ENCODE measurements at regions not wholly inside any gene's neighbourhood (a gene's known extent, or its start where the extent isn't known, plus 50 kb on each side); places are given as distances from the start of the nearest gene placed in this dataset.

- DNase-seq: no peak
Observed at GRCh38 chr5:154587123-154588026, 109.3 kb upstream of the HAND1 start.

DNA sequence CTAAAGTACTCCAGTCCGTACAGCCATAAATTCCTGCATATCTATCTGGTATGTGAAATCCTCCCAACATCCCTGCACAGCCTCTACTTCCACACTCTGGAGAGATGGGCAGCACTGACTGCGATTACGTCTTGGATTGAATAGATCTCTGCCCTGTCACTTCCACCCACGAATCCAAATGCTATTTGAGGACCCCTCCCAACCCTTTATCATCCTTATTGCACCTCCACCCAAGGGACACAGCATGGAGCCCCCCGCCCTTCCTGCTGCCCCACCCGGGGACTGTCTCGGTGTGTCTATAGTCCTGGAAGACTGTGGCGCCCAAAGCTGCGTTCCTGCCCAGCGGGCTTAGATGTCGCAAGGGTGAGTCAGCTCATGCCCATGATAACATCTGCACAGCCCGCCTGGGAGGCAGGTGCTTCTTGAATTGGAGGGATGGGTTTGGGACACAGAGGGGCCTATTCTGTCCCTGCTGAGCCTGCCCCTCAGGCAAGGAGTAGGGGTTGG is 105.7 kb upstream of the HAND1 start:
- DNase-seq: no peak

DNA sequence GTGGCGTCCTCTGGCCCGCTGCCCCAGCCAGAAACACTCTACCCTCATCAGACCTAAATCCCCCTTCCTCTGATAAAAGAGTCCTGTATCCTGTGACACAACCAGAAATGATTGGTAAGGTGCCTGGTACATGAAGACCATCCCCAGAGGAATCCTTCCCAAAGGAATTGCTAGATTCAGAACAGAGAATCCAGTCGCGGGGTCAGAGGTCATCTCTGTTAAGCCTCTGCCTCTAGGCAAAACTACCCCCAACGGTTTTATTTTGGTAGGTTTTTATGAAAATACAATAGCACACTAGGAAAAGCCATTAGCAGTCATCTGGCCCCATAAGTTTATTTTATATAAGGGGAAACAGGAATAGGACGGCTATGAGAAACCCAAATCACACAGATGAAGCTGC is 102.4 kb upstream of the HAND1 start:
- DNase-seq: no peak

DNA sequence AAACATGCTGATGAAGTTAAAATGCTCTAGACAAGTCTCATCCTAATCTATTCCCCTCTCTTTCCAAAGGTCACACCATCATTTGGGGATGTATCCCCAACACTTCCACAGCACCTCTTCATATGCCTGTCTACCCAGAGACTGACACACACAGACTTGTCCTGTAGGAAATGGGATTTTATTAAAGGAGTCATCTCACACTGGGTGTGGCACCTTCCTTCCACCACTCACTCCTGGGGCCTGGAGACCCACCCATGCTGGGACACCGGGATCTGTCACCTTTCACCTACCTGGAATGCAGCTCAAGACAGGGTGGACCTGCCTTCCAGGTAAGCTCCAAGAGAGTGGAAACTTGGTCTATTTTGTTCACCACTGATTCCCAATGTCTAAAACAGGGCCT is 99.4 kb upstream of the HAND1 start:
- no peak for DNase-seq

DNA sequence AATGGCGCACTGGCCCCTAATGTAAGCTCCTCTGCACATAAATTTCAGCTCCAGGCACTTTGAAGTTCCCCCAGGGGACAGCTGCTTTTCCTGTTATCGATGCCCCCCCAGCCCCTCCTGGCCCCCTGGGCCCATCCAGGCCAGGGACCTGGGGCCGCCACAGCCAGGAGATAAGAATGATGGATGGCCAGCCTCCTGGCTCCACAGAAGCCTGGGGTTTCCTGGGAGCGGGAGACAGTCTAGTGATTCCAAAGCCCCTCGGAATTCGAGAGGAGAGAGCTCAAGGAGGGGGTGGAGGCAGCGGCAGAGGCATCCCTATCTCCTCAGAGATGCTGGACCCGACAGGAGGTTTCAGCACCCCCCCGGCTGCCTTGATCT is 98.4 kb upstream of the HAND1 start:
- DNase-seq: no peak

- no peak for DNase-seq
Observed at GRCh38 chr5:154575546-154576428, 97.8 kb upstream of the HAND1 start.

GRCh38 chr5:154573011-154573410 is 95.0 kb upstream of the HAND1 start:
- DNase-seq: no peak

GRCh38 chr5:154571325-154572035 is 93.5 kb upstream of the HAND1 start:
- no peak for DNase-seq

DNA sequence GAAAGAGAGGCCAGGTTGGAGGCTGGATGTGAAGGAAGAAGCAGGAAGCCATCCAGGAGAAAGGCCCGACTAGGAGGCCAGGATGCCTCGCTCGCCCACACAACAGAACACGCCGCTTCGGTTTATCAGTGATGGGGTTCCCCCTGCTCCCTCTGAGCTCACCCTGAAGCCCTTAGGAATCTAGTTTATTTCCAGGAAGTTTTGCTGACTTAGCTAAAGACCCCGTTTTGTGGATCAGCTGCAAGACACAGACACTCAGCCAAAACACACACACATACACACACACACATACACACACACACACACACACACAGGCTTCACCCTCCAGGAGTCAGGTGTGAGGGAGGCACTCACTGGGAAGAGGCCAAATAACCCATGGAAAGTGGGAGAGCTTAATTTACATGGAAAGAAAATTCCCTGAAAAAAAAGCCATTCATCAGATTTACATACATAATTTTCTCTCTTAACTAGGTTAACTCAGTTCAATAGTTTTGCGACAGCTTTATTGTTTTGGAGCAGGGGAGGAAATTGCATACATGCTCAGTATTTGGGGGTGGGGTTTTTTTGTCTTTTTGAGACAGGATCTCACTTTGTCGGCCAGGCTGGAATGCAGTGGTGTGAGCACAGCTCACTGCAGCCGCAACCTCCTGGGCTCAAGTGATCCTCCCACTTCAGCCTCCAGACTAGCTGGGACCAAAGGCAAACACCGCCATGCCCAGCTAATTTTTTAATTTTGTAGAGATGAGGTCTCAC is 92.7 kb upstream of the HAND1 start:
- no peak for DNase-seq

DNA sequence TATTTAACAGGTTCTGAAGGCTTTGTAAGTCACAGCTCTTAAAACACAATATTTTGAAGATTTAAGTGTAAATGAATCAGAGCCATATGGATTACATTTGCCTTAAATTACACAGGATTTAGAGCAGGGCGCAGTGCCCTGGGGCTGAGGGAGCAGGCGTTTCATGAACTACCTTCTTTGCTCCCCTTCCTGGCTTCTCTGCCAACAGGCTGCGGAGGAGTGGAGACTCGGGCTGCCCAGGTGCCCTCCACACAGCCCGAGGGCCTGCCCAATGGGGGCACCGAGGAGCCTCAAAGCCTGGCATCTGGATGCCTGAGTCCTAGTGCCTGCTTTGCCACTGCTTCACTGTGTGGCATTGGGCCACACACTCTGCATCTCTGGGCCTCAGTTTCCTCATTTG is 90.6 kb upstream of the HAND1 start:
- DNase-seq: no peak

DNA sequence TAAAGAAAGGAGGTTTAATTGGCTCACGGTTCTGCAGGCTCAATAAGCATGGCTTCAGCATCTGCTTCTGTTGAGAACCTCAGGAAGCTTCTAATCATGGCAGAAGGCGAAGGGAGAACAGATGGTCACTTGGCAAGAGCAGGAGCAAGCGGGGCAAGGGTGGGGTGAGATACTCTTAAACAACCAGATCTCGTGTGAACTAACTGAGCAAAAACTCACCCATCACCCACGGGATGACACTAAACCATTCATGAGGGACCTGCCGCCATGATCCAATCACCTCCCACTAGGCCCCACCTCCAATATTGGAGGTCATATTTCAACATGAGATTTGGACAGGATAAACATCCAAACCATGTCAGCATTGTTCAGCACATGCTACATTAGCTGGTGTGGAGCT is 89.1 kb upstream of the HAND1 start:
- no peak for DNase-seq

- DNase-seq: no peak
Observed at GRCh38 chr5:154566146-154566680, 88.2 kb upstream of the HAND1 start.

DNA sequence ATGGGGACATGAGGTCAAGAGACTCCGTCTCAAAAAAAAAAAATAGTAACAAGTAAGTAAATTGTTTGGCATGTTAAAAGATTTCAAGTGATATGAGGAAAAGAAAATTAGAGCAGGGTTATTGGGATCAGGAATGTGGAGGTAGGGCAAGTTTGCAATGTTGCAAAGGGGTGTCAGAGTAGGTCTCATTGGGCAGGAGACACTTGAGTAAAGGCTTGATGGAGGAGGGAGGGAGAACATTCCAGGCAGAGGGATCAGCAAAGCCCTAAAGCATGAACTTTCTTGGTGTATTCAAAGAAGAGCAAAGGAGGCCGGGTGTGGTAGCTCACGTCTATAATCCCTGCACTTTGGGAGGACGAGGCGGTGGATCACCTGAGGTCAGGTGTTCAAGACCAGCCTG is 87.1 kb upstream of the HAND1 start:
- no peak for DNase-seq

GRCh38 chr5:154562244-154562880 is 84.3 kb upstream of the HAND1 start:
- no peak for DNase-seq

DNA sequence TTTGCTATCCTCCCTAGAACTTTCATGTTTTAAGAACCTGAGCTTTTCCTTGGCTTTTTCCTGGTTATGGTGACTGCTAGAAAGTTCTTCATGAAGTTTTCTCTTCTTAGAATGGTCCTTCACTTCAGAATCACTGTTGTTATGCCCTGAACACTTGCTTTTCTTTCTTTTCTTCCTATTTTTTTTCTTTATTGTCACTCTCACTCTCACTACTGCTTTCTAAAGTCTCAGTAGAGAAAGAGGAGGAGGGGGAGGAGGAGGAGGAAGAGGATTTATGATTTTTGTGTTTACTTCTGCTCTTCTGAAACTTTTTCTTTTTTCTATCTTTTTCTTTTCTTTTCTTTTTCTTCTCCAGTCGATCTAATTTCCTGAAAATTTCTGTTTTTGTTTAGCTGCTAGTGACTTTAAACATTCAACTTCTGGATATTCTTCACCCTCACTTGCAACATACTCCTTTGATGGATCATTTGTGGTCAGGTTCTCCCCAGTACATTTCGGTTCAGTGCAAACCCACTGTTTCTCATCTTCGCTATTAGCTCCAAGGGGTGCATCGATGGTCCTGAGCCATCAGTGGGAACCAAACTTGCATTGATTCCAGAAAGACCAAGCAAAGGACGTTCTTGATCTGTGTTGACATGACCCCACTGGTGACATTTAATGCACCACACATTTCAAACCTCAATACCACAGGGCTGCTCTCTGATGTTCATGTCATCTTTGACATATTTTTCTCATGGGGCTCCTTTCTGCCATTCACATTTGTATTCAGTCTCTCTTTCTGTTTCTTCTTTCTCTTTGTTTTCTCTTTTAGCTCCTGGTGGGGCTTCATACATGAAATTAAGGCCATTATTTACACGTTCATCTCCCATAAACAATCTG is 81.6 kb upstream of the HAND1 start:
- DNase-seq: no peak

DNA sequence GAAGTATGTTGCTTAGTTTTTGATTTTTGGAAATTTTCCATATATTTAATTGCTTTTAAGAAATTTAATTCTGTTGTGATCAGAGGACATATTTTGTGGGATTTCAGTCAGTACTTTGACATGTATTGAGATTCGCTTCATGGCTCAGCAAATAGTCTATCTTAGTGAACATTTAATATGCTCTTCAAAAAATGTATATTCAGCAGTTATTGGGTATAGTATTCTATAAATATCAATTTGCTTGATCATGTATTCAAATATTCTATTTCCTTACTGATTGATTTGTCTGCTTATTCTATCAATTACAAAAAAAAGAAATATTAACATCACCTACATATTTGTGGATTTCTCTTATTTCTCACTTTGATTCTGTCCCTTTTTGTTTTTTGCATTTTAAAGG is 79.5 kb upstream of the HAND1 start:
- DNase-seq: no peak

GRCh38 chr5:154547551-154547950 is 69.5 kb upstream of the HAND1 start:
- DNase-seq: no peak

- DNase-seq: no peak
Observed at GRCh38 chr5:154546719-154547118, 68.7 kb upstream of the HAND1 start.

- no peak for DNase-seq
Observed at GRCh38 chr5:154544646-154545045, 66.6 kb upstream of the HAND1 start.

GRCh38 chr5:154543380-154543779 is 65.4 kb upstream of the HAND1 start:
- DNase-seq: no peak

GRCh38 chr5:154542581-154542980 is 64.6 kb upstream of the HAND1 start:
- DNase-seq: no peak
